ENCODE measurements at regions not wholly inside any gene's neighbourhood (a gene's known extent, or its start where the extent isn't known, plus 50 kb on each side); places are given as distances from the start of the nearest gene placed in this dataset.

DNA sequence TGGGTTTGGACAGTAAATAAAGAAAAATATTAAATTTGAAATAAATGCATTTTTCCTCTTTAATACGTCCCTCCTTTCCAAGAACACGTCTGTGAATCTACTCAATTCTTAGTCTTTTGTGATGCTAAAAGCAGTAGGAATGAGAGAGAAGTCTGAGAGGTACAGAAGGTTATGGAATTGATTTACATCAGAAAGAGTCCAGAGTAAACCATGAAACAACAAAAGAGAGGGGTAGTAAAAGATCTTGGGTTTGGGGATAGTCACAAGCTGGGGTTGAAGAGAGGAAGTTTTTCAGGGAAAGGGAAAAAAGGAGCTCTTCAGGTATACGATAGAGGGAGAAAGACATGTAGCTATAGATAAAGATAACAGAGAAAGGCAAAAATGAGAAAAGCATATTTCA lies 215.4 kb downstream of the RAB28 start (continued):
- TF ChIP-seq, protein P1, sequence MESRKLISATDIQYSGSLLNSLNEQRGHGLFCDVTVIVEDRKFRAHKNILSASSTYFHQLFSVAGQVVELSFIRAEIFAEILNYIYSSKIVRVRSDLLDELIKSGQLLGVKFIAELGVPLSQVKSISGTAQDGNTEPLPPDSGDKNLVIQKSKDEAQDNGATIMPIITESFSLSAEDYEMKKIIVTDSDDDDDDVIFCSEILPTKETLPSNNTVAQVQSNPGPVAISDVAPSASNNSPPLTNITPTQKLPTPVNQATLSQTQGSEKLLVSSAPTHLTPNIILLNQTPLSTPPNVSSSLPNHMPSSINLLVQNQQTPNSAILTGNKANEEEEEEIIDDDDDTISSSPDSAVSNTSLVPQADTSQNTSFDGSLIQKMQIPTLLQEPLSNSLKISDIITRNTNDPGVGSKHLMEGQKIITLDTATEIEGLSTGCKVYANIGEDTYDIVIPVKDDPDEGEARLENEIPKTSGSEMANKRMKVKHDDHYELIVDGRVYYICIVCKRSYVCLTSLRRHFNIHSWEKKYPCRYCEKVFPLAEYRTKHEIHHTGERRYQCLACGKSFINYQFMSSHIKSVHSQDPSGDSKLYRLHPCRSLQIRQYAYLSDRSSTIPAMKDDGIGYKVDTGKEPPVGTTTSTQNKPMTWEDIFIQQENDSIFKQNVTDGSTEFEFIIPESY (IDR thresholded peaks at IDR 0.05; ENCODE audit: extremely low read depth, insufficient replicate concordance, low read length), result no peak
- TF ChIP-seq SRF (IDR thresholded peaks at IDR 0.05; ENCODE audit: low read depth) (no peak), CEBPB (IDR thresholded peaks at IDR 0.05; ENCODE audit: low read depth) (no peak), JUND (IDR thresholded peaks at IDR 0.05) (no peak), POLR2AphosphoS5 (IDR thresholded peaks at IDR 0.05; ENCODE audit: low read depth, low read length) (no peak)

DNA sequence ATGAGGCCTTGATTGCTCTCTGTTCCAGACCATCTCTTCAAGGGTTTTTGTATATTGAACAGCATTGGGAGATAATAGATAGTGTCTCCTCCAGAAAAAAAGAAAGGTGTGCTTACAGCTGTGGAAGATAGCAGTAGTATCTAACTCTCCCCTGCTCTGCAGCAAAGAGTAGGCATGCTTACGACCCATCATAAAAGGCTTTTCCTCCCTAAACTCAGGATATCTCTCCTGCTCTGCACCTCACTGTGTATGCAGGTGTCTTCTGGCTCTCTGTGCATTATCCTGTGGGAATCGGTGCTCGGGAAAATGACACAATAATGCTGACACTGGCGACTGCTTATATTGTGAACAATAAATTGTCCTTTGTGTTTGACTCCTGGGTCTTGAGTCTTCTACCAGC lies 216.0 kb downstream of the RAB28 start:
- BruUV-seq (replicated peaks), result no TSS peak
- no peak for TF ChIP-seq EZH2phosphoT487 (IDR thresholded peaks at IDR 0.05; ENCODE audit: borderline replicate concordance)
- no peak for TF ChIP-seq FOSL1 (IDR thresholded peaks at IDR 0.05; ENCODE audit: low read depth)
- TF ChIP-seq JUND (IDR thresholded peaks at IDR 0.05), result no peak
- no peak for TF ChIP-seq TCF7L2 (IDR thresholded peaks at IDR 0.05; ENCODE audit: borderline replicate concordance, extremely low read depth, insufficient read depth, insufficient read length)
- Histone ChIP-seq H3K4me2 (ENCODE audit: low read length) (no peak overlapping the region), H3K9me2 (ENCODE audit: insufficient read depth) (no peaks in the 10 kb centered on the region), H3K4me1 (ENCODE audit: control insufficient read depth in 1 of 2, insufficient read depth in 2 of 2, low read length in 2 of 2) (no peaks in the 10 kb centered on the region), H2AFZ (ENCODE audit: low read depth, low read length, poor library complexity, severe bottlenecking) (no peak overlapping the region), H3K79me2 (ENCODE audit: insufficient read depth, low read length) (no peaks in the 10 kb centered on the region), H3K9me3 (ENCODE audit: control insufficient read depth in 1 of 2, insufficient read depth in 1 of 2, low read depth in 1 of 2, low read length in 2 of 2) (no peaks in the 10 kb centered on the region), H3K36me3 (ENCODE audit: control insufficient read depth in 1 of 2, insufficient read depth in 2 of 2, low read length in 2 of 2) (no peaks in the 10 kb centered on the region), H4K20me1 (ENCODE audit: insufficient read depth) (no peaks in the 10 kb centered on the region), H3K27me3 (ENCODE audit: insufficient read depth, low read length) (no peaks in the 10 kb centered on the region), H3K9ac (ENCODE audit: low read length) (no peak overlapping the region), H3K4me3 (replicated peaks in 1 of 2; ENCODE audit: low read depth in 1 of 2, low read length in 2 of 2) (no peak overlapping the region), H3K27ac (ENCODE audit: low read depth, low read length) (no peak overlapping the region)
- ATAC-seq (no peak), DNase-seq (ENCODE audit: low read depth, low spot score) (no peak)
- intact Hi-C loops (cut with micrococcal nuclease), result no loop called here
- RAD21 ChIA-PET (ENCODE audit: low non-redundant PET in 1 of 2, low total read pairs in 2 of 2, uncharacterized antibody in 2 of 2, unreplicated experiment in 2 of 2), result no interaction called here
- CTCF ChIA-PET, result no interaction called here
- POLR2A ChIA-PET, result no interaction called here
